Activated CD8-positive, alpha-beta memory T cell treated with anti-CD3 and anti-CD28 coated beads for 36 hours (primary cell): ENCODE measurements at regions not wholly inside any gene's neighbourhood (a gene's known extent, or its start where the extent isn't known, plus 50 kb on each side); places are given as distances from the start of the nearest gene placed in this dataset.

ENCODE experiments used
- CTCF ChIA-PET: fragments of 350-600 bp; sonication (Branson Sonifier 250); formaldehyde crosslinking; loops from one replicate; lab custom pipeline; 2021; ENCODE audit warnings: antibody characterized with exemption; lab: Charles Lee
- POLR2A ChIA-PET: fragments of 350-600 bp; sonication (Branson Sonifier 250); formaldehyde crosslinking; loops from one replicate; lab custom pipeline; 2021; ENCODE audit warnings: antibody characterized with exemption; lab: Charles Lee

GRCh38 chr10:83612050-83612449, 527.3 kb upstream of the GHITM start:
- ChIA-PET CTCF (no interaction called here), POLR2A (no interaction called here)

- ChIA-PET CTCF (no interaction called here), POLR2A (no interaction called here)
Measured at GRCh38 chr10:83612746-83613145, 526.6 kb upstream of the GHITM start.

GRCh38 chr10:83617172-83617571, 522.1 kb upstream of the GHITM start:
- POLR2A ChIA-PET, result no interaction called here
- CTCF ChIA-PET, result no interaction called here

DNA sequence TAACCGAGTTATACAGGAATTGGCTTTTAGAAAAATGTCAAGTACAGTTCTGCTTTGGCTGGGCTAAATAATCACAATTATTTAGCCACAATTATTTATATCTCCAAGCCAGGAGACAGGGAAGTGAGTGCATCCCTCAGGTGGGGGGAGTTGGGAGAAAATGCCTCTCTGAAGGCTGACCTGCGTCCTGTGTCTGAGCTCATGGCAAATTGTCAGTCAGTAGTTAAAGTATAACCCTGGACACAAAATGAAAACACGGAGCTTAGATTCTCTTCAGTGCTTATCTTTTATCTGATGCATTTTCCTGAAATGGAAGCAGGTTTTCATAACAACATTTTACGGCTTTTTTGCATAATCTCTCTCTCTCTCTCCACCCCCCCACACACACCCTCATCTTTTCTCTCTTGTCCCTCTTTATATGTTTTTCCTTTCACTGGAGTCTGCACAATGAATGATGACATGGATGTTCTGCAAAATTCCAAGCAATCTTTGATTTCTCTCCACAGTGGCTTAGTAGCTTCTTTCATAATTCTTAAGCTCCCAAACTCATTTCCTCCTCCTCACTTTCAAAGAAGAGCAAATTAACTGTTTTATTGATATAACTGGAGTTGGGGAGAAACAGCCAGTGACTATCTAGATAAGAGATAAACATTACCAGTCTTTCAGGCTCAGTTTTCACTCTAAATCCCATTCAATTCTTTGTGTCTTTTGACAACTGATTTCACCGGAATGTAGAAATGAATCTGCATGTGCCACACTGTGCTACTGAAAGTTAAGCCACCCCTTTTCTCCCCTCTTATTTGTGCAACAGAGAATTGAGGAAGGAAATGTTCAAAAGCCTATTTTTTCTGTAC, 521.4 kb upstream of the GHITM start:
- CTCF ChIA-PET, result no interaction called here
- POLR2A ChIA-PET, result no interaction called here

DNA sequence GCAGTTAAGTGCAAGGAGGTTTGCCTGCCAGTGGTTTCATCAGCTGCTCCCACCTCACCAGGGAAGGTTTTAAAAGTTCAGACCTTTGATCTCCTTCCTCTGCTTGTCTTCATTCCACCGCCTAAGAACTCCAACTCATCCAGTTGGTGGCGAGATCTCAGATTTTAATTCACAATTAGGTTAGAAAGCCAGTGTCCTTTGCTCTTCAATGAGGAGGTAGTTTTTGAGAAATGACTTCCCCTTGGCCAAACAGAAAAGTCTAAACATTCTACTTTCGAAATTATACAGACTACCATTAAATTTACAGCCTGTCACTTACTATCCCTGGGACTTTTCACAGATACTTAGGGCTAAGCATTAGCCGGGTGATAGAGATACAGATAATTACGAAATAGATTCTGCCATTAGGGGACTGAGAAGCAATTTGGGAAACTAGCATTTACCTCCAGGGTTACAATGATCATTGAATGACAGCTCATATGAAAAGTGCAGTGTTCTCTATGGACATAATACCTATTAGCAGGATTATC, 513.4 kb upstream of the GHITM start:
- POLR2A ChIA-PET, result no interaction called here
- CTCF ChIA-PET, result no interaction called here

GRCh38 chr10:83632701-83633100, 506.6 kb upstream of the GHITM start:
- ChIA-PET CTCF (no interaction called here), POLR2A (no interaction called here)

DNA sequence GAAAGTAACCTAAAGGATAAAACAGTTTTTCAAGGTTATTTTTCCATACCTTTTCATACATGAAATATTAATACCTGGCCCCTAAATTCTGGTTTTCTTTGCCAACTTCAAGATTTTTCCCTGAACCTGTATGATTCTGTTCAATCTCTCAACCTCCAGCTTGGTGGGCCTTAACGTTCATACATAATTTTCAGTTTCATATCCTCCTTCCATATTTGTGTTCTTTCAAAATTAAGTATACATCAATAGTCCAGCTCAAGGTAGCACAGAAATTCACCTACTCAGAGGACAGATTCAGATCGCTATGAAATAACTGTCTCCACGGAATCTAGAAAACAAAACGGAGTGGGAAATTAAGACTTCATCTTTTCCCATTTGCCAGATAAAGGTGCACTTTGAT, 505.8 kb upstream of the GHITM start:
- ChIA-PET POLR2A (no interaction called here), CTCF (no interaction called here)

- ChIA-PET CTCF (no interaction called here), POLR2A (no interaction called here)
Measured at GRCh38 chr10:83636826-83637225, 502.5 kb upstream of the GHITM start.

- CTCF ChIA-PET, result no interaction called here
- POLR2A ChIA-PET, result no interaction called here
Measured at GRCh38 chr10:83647526-83647925, 491.8 kb upstream of the GHITM start.

DNA sequence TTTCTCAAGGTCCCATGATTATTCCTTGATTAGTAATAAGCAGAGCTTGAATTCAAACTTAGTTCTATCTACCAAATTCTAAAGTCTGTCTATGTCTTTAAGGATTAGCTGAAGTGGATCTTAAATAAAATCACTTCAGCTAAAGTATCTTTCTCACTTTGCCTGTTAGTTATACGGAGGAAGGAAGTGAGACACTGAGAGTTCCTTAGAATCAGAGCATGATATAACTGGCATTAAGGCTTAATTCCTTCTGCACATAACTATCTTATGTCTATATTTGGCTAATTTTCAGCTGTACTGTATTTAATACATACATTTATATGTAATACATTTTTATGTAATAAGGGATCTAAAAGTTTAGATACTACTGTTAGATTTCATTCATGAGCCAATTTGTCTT, 491.1 kb upstream of the GHITM start:
- CTCF ChIA-PET, result no interaction called here
- POLR2A ChIA-PET, result no interaction called here

DNA sequence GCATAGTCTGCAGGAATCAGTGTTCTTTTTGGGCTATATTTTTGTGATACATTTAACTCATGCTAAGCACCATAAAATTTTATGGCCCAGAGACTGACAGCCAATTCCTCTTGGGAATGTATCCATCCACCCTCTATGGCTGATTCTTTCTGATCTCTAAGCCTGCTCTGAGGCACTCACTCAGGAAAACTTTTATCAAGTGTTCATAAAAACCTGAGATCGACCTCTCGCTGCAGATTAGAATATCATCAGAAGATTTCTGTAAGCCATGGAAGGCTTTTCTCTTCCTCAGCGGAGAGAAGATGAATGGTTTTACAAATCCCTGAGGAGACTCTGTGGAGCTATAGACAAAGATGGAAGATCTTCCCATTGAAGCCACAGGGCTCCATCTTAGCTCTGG, 489.8 kb upstream of the GHITM start:
- POLR2A ChIA-PET, result no interaction called here
- CTCF ChIA-PET, result no interaction called here

DNA sequence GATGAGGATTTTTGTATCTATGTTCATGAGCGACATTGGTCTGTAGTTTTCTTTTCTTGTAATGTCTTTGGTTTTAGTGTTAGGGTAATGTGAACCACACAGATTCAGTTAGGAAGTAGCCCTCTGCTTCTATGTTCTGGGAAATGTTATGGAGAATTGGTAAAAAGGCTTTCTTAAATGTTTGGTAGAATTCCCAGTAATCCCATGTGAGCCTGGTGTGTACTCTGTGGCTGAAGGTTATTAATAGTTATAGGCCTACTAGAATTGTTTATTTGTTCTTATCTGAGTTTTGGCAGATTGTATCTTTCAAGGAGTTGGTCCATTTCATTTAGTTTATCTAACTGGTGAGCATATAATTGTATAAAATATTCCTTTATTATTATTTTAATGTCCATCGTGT, 484.6 kb upstream of the GHITM start:
- POLR2A ChIA-PET, result no interaction called here
- CTCF ChIA-PET, result no interaction called here

DNA sequence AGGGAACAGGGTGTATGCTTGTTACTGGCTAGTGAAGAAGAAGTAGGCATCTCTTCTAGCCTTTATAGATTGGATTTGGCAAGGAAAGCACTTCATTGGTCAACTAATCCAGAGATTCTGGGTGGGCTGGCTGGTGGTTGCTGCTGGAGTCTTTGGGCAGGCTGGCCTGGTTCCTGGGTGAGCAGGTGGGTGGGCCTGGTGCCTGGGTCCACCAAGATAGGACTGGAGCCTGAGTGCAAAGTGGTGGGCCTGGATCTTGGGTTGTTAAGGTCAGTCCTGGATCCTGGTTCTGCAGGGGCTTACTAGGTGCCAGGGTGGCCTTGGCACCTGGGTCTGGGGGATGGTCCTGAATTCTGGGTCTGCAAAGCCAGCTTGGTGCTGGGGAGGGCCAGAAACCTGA, 482.4 kb upstream of the GHITM start:
- ChIA-PET POLR2A (no interaction called here), CTCF (no interaction called here)

DNA sequence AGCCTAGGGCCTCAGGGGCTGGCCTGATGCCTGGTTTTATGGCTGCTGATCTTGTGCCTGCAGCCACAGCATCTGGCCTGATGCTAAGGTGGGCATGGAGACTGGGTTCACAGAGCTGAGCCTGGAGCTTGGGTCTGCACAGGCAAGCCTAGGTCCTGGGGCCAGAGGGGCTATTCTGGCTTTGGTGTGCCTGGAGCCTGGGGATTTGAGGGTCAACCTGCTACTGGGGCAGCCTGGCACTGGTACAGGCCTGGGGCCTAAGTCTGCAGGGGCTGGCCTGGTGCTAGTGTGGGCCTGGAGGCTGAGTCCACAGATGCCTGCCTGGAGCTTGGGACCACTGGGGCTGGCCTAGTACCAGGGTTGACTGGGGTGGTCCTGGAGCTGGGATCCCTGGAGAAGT, 481.8 kb upstream of the GHITM start:
- ChIA-PET CTCF (no interaction called here), POLR2A (no interaction called here)

GRCh38 chr10:83663918-83664317, 475.4 kb upstream of the GHITM start:
- ChIA-PET CTCF (no interaction called here), POLR2A (no interaction called here)

GRCh38 chr10:83666762-83667161, 472.5 kb upstream of the GHITM start:
- CTCF ChIA-PET, result no interaction called here
- POLR2A ChIA-PET, result no interaction called here

GRCh38 chr10:83667594-83667993, 471.7 kb upstream of the GHITM start:
- CTCF ChIA-PET, result no interaction called here
- POLR2A ChIA-PET, result no interaction called here

- POLR2A ChIA-PET, result no interaction called here
- CTCF ChIA-PET, result no interaction called here
Measured at GRCh38 chr10:83673316-83673715, 466.0 kb upstream of the GHITM start.

- CTCF ChIA-PET, result no interaction called here
- POLR2A ChIA-PET, result no interaction called here
Measured at GRCh38 chr10:83677795-83678194, 461.5 kb upstream of the GHITM start.

- ChIA-PET CTCF (no interaction called here), POLR2A (no interaction called here)
Measured at GRCh38 chr10:83678850-83679249, 460.5 kb upstream of the GHITM start.

GRCh38 chr10:83680470-83680891, 458.8 kb upstream of the GHITM start:
- CTCF ChIA-PET, result no interaction called here
- POLR2A ChIA-PET, result interaction anchor here (0.7 kb wide), 1 partner anchor 76 kb away, joined by 3 read pairs; no protein-coding TSS in a partner anchor
